Trophoblast cell (in vitro differentiated cells and primary cell): ENCODE measurements at regions not wholly inside any gene's neighbourhood (a gene's known extent, or its start where the extent isn't known, plus 50 kb on each side); places are given as distances from the start of the nearest gene placed in this dataset.
A peak's percentile ranks its signal among the peaks of the same experiment; 100 is the strongest.

Experiments used
- DNase-seq, 2 donors: peaks; one replicate each; pipeline ENCODE4 v3.0.0-alpha.2; 2016
- H2AFZ ChIP-seq: 2 replicates; pipeline ENCODE4 v1.6.1; 2013; ENCODE audit warnings: low read length, moderate library complexity, mild to moderate bottlenecking; ENCODE audit not compliant: insufficient read depth, poor library complexity
- H2AK5ac ChIP-seq: 2 replicates; pipeline ENCODE4 v1.6.1; 2013; ENCODE audit warnings: mild to moderate bottlenecking, low read length
- H2BK120ac ChIP-seq: 2 replicates; pipeline ENCODE4 v1.6.1; 2013; ENCODE audit warnings: low read length, mild to moderate bottlenecking, moderate library complexity; ENCODE audit not compliant: insufficient read depth, poor library complexity
- H2BK12ac ChIP-seq: 2 replicates; pipeline ENCODE4 v1.6.1; 2013; ENCODE audit warnings: mild to moderate bottlenecking, low read length, moderate library complexity
- H2BK5ac ChIP-seq: 2 replicates; pipeline ENCODE4 v1.6.1; 2013; ENCODE audit warnings: low read length, low read depth, moderate library complexity, mild to moderate bottlenecking; ENCODE audit not compliant: poor library complexity
- H3K14ac ChIP-seq: 2 replicates; pipeline ENCODE4 v1.6.1; 2013; ENCODE audit warnings: mild to moderate bottlenecking, low read length
- H3K18ac ChIP-seq: 2 replicates; pipeline ENCODE4 v1.6.1; 2013; ENCODE audit warnings: mild to moderate bottlenecking, low read length
- H3K23ac ChIP-seq: 2 replicates; pipeline ENCODE4 v1.6.1; 2013; ENCODE audit warnings: low read length
- H3K27ac ChIP-seq: 2 replicates; pipeline ENCODE4 v1.5.1; 2013; ENCODE audit warnings: low read depth, mild to moderate bottlenecking, inconsistent platforms, low read length, moderate library complexity
- H3K27me3 ChIP-seq: 2 replicates; pipeline ENCODE4 v1.6.1; 2013; ENCODE audit warnings: inconsistent platforms, mild to moderate bottlenecking, low read length, moderate library complexity; ENCODE audit not compliant: insufficient read depth
- H3K36me3 ChIP-seq, 2 experiments: 1 replicate in 1 of 2; 2 replicates in 1 of 2; pipeline ENCODE4 v1.6.1; 2013; ENCODE audit warnings: low read length in 2 of 2, mild to moderate bottlenecking in 2 of 2, moderate library complexity in 1 of 2; ENCODE audit not compliant: insufficient read depth in 2 of 2, control insufficient read depth in 1 of 2
- H3K4ac ChIP-seq: 2 replicates; pipeline ENCODE4 v1.6.1; 2013; ENCODE audit warnings: low read depth, mild to moderate bottlenecking, low read length, moderate library complexity
- H3K4me1 ChIP-seq, 2 experiments: 1 replicate in 1 of 2; 2 replicates in 1 of 2; pipeline ENCODE4 v1.6.1; 2013; ENCODE audit warnings: low read length in 2 of 2, mild to moderate bottlenecking in 2 of 2, moderate library complexity in 1 of 2; ENCODE audit not compliant: insufficient read depth in 2 of 2, control insufficient read depth in 1 of 2
- H3K4me2 ChIP-seq: 2 replicates; pipeline ENCODE4 v1.6.1; 2013; ENCODE audit warnings: inconsistent platforms, mild to moderate bottlenecking, low read length, moderate library complexity
- H3K4me3 ChIP-seq: 2 replicates; pipeline ENCODE4 v1.5.1; 2013; ENCODE audit warnings: mild to moderate bottlenecking, low read depth, low read length, inconsistent platforms
- H3K79me1 ChIP-seq: one replicate; pipeline ENCODE4 v1.6.1; 2013; ENCODE audit warnings: low read length
- H3K79me2 ChIP-seq: 2 replicates; pipeline ENCODE4 v1.6.1; 2013; ENCODE audit warnings: low read length, mild to moderate bottlenecking; ENCODE audit not compliant: control insufficient read depth, insufficient read depth, poor library complexity
- H3K9ac ChIP-seq: 2 replicates; pipeline ENCODE4 v1.6.1; 2013; ENCODE audit warnings: mild to moderate bottlenecking, low read length
- H3K9me3 ChIP-seq: 2 replicates; pipeline ENCODE4 v1.6.1; 2013; ENCODE audit warnings: low read depth, mild to moderate bottlenecking, control low read depth, inconsistent platforms, low read length; ENCODE audit not compliant: insufficient read depth
- H4K12ac ChIP-seq: 2 replicates; pipeline ENCODE4 v1.6.1; 2013; ENCODE audit warnings: low read depth, mild to moderate bottlenecking, low read length, moderate library complexity
- H4K8ac ChIP-seq: 2 replicates; pipeline ENCODE4 v1.6.1; 2013; ENCODE audit warnings: low read depth, mild to moderate bottlenecking, low read length, moderate library complexity
- H4K91ac ChIP-seq: one replicate; pipeline ENCODE4 v1.6.1; 2013; ENCODE audit warnings: low read depth, mild to moderate bottlenecking, low read length, moderate library complexity
- WGBS: extraction: QIAGEN DNeasy Blood & Tissue Kit; methylation state at CpG from one replicate; pipeline ENCODE4 v1.1.7; 2013; ENCODE audit warnings: missing lambda C conversion rate; ENCODE audit not compliant: insufficient read length, insufficient coverage; ENCODE audit errors: extremely low coverage; 5-methylcytosine and 5-hydroxymethylcytosine counted together

DNA sequence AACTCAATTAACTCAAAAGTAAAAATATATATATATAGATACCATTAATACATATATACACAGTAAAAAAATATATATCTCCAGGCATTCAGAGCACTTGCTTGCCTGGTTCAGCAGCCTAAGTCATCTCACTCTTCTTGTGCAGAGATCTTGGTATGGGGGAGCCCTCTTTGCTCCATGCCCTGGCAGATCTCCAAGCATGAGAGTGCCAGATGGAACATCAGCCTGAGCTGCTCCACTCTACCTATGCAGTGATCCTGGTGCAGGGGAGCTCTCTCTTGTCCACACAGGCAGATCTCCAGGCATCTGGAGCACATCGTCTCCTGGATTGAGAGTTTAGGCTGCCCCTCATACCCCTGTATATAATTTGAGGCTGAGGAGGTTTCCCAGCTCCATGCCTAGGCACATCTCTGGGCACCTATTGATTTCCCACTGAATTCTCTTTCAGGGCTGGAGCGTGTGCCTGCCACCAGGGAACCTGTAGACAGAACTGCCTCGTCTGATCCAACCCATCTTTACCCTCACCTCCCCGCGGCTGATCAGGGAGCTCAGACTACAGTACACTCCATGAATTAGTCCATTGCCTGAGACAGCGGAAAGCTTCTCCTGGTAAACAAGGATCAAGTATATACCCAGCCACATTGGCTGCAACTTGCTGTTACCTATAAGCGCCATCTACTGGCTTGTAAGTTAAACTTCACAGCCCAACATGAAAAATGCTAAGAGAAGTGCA, 342.4 kb upstream of the GRIA1 start:
- Histone ChIP-seq H3K27ac (no peak overlapping the region), H2BK120ac (no peak overlapping the region), H3K9me3 (peaks cover 4% of the 10 kb centered on the region), H3K27me3 (no peaks in the 10 kb centered on the region), H3K18ac (no peak overlapping the region), H3K79me2 (no peaks in the 10 kb centered on the region), H4K8ac (no peak overlapping the region), H2AFZ (no peak overlapping the region), H4K12ac (no peak overlapping the region), H2AK5ac (no peak overlapping the region), H3K4ac (no peak overlapping the region), H3K4me3 (no peak overlapping the region), H3K9ac (no peak overlapping the region), H3K4me1 (no peaks in the 10 kb centered on the region), H3K79me1 (no peaks in the 10 kb centered on the region), H3K23ac (no peak overlapping the region), H3K36me3 (no peaks in the 10 kb centered on the region), H3K14ac (no peak overlapping the region), H3K4me2 (no peak overlapping the region), H2BK12ac (no peak overlapping the region), H4K91ac (no peak overlapping the region), H2BK5ac (no peak overlapping the region)
- WGBS = no CpG with 5 or more reads among the region's 7 CpGs
- peak; percentile 7 to 68 for DNase-seq

- no peak overlapping the region for H2BK120ac ChIP-seq
- H2AFZ ChIP-seq = no peak overlapping the region
- H3K9ac ChIP-seq = no peak overlapping the region
- peaks cover 2% of the 10 kb centered on the region for H3K9me3 ChIP-seq
- H3K27me3 ChIP-seq = no peaks in the 10 kb centered on the region
- no peaks in the 10 kb centered on the region for H3K79me1 ChIP-seq
- H4K8ac ChIP-seq = no peak overlapping the region
- H3K4me3 ChIP-seq = no peak overlapping the region
- H3K79me2 ChIP-seq = no peaks in the 10 kb centered on the region
- no peak overlapping the region for H4K12ac ChIP-seq
- H3K18ac ChIP-seq = no peak overlapping the region
- no peak overlapping the region for H3K4me2 ChIP-seq
- H3K4me1 ChIP-seq = no peaks in the 10 kb centered on the region
- H3K23ac ChIP-seq = no peak overlapping the region
- no peaks in the 10 kb centered on the region for H3K36me3 ChIP-seq
- no peak overlapping the region for H3K14ac ChIP-seq
- no peak overlapping the region for H2BK5ac ChIP-seq
- DNase-seq = no peak
- WGBS = no CpG with 5 or more reads among the region's 4 CpGs
- H4K91ac ChIP-seq = no peak overlapping the region
- H2AK5ac ChIP-seq = no peak overlapping the region
- no peak overlapping the region for H3K4ac ChIP-seq
- no peak overlapping the region for H3K27ac ChIP-seq
- H2BK12ac ChIP-seq = no peak overlapping the region
Measured at GRCh38 chr5:153148624-153148976, 341.9 kb upstream of the GRIA1 start.

DNA sequence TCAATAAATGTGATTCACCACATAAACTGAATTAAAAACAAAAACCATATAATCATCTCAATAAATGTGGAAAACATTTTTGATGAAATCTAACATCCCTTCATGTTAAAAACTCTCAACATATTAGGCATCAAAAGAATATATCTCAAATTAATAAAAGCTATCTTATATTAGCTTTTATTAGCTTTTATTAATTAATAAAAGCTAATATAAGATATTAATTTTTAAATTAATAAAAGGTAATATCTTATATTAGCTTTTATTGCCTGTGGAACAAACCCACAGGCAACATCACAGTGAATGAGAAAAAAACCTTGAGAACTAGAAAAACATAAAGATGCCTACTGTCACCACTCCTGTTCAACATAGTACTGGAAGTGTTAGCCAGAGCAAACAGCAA, 338.9 kb upstream of the GRIA1 start:
- Histone ChIP-seq H3K23ac (no peak overlapping the region), H2BK12ac (no peak overlapping the region), H3K79me2 (no peaks in the 10 kb centered on the region), H3K18ac (no peak overlapping the region), H3K4me2 (no peak overlapping the region), H3K27me3 (no peaks in the 10 kb centered on the region), H3K9ac (no peak overlapping the region), H3K4ac (no peak overlapping the region), H3K4me3 (no peak overlapping the region), H2AFZ (no peak overlapping the region), H3K27ac (no peak overlapping the region), H2BK120ac (no peak overlapping the region), H2AK5ac (no peak overlapping the region), H4K91ac (no peak overlapping the region), H4K8ac (no peak overlapping the region), H4K12ac (no peak overlapping the region), H3K9me3 (no peaks in the 10 kb centered on the region), H3K14ac (no peak overlapping the region), H3K4me1 (no peaks in the 10 kb centered on the region), H2BK5ac (no peak overlapping the region), H3K36me3 (no peaks in the 10 kb centered on the region), H3K79me1 (no peaks in the 10 kb centered on the region)
- DNase-seq = no peak

DNA sequence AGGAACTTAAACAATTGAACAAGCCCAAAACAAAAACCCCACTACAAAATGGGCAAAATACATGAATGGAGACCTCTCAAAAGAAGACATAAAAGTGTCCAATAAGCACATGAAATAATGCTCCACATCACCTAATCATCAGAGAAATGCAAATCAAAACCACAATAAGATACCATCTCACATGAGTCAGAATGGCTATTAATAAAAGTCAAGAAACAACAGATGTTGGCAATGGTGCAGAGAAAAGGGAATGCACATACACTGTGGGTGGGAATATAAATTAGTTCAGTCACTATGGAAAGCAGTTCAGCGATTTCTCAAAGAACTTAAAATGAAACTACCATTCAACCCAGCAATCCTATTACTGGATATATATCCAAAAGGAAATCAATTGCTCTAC, 337.4 kb upstream of the GRIA1 start:
- Histone ChIP-seq H2BK120ac (no peak overlapping the region), H3K4me3 (no peak overlapping the region), H2AFZ (no peak overlapping the region), H3K27ac (no peak overlapping the region), H2BK12ac (no peak overlapping the region), H3K9me3 (no peaks in the 10 kb centered on the region), H3K14ac (no peak overlapping the region), H3K36me3 (no peaks in the 10 kb centered on the region), H3K9ac (no peak overlapping the region), H3K4me2 (no peak overlapping the region), H3K18ac (no peak overlapping the region), H3K79me1 (no peaks in the 10 kb centered on the region), H3K4me1 (no peaks in the 10 kb centered on the region), H3K4ac (no peak overlapping the region), H2BK5ac (no peak overlapping the region), H4K12ac (no peak overlapping the region), H3K79me2 (no peaks in the 10 kb centered on the region), H2AK5ac (no peak overlapping the region), H4K91ac (no peak overlapping the region), H3K27me3 (no peaks in the 10 kb centered on the region), H3K23ac (no peak overlapping the region), H4K8ac (no peak overlapping the region)
- no peak for DNase-seq
- WGBS = no CpG with 5 or more reads among the region's 1 CpG
